Fibroblast of skin of right quadriceps (primary cell): ENCODE measurements at regions not wholly inside any gene's neighbourhood (a gene's known extent, or its start where the extent isn't known, plus 50 kb on each side); places are given as distances from the start of the nearest gene placed in this dataset.
A peak's percentile ranks its signal among the peaks of the same experiment; 100 is the strongest.
"Not testable (repeated sequence)": the region's sequence is repeated elsewhere in the genome, so short reads cannot be mapped to it uniquely, and the experiment has no call there.

Experiments
- DNase-seq: peaks from one replicate; pipeline ENCODE4 v3.0.0-alpha.2; 2013

GRCh38 chr6:71642793-71643192, 243.6 kb upstream of the RIMS1 start:
- DNase-seq, result no peak

DNA sequence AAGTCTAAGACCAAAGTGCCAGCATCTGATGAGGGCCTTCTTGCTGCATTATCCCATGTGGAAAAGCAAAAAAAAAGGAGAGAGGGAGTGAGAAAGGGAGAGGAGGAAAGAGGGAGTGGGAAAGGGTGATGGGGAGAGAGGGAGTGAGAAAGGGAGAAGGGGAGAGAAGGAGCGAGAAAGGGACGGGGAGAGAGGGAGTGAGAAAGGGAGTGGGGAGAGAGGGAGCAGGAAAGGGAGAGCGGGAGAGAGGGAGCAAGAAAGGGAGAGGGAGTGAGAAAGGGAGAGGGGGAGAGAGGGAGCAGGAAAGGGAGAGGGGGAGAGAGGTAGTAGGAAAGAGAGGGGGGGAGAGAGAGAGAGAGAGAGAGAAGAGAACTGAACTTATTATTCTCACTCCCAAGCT, 241.1 kb upstream of the RIMS1 start:
- no peak for DNase-seq

- no peak for DNase-seq
Measured at GRCh38 chr6:71649915-71650314, 236.4 kb upstream of the RIMS1 start.

DNA sequence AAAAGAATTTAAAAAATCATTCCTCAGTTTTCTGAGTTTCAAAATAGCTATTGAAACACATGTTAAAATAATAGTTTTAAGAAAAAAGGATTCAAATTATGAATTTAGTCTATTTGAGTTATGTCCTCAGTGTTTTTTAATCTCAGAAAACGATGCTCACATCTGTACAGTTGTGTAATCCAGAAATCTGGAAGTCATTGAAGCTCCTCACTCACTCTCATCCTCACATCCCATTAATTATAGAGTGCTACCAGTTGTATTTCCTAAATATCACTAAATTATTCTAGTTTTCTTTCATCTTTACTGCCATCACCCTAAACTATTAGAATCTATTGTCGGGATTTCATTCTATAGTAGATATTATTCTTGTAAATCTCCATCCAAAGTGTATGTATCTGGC, 234.7 kb upstream of the RIMS1 start:
- no peak for DNase-seq

GRCh38 chr6:71656121-71656520, 230.2 kb upstream of the RIMS1 start:
- DNase-seq, result no peak

GRCh38 chr6:71665931-71666330, 220.4 kb upstream of the RIMS1 start:
- peak; percentile 2 for DNase-seq

DNA sequence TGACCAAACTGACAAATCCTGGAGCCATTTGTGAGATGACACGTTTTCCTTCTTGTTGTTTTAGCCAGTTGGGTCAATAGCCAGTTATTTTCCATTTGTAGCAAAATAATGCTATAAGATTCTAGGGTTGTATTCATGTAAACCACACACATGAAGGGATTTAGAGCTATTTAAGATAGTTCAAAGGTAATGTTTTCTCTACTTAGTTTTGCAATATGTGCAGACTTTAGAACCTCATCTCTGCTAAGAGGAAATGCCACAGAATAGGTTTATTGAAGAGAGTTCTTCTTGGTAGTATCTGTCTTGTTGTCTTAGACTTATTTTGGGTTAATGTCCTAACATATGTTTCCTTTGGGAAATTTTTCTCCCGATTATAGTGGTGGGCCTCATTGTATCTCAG, 213.5 kb upstream of the RIMS1 start:
- DNase-seq, result no peak

DNA sequence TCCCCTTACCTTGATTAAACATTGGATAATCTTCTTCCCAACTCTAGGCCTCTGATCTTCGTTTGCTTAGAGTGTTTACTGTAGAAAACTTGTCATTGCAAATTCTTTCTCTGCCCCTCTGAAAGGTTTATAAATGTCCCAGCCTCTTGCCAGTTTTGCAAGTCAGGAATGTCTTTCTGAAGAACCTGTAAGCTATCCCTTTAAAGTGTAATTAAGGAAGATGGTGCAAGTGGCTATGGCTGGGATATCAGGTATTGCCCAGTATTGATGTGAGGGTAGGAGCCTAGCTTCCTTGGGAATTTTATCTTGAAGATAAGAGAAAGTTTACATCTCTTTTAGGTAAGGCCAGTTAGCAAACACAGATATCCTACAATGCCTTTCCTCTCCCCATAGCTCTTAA, 211.0 kb upstream of the RIMS1 start:
- DNase-seq, result no peak

GRCh38 chr6:71676298-71676697, 210.1 kb upstream of the RIMS1 start:
- DNase-seq, result no peak

DNA sequence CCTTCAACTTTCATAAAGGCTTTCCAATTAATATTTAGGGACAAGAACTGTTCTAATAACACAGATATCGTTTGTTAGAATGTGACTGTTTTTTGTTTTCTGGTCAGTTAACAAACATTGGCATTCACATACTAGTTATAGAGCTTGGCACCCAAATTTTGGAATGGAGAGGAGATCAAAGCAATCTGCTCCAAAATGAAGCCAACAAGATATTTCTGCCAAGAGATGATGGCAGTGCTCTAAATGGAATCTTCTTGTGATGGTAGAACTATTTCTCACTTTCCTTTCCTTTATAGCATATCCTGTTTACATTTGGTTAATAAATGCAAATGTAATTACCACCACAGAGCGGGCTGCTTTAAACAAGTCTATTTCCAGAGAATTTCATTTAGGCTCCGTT, 208.3 kb upstream of the RIMS1 start:
- DNase-seq, result no peak

DNA sequence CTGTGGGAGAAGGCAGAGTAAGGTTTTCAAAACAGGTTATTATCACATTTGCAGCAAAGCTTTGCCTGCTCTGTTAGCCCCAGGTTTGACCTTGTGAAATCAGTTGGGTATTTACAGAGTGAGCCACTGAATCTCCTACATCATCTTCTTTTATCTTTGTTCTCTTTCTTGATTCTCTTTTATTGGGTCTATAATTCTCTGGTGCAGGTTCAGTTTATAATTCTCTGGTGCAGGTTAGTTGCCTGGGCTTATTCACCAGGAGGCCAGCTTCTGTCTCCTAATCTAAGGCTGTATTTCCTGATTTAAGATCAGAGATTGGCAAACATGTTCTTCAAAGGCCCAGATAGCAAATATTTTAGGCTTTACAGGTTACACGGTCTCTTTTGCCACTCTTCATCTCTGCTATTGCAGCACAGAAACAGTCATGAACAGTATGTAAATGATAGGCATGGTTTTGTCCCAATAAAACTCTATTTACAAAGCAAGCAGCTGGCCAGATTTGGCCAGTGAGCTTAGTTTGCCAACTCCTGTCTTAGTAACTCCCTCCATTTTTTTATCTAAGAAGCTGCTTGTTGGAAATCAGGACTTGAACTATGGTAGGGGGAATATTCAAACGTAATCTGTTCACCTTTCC, 205.0 kb upstream of the RIMS1 start:
- no peak for DNase-seq

- DNase-seq, result not testable (repeated sequence)
Measured at GRCh38 chr6:71686021-71686677, 200.2 kb upstream of the RIMS1 start.

DNA sequence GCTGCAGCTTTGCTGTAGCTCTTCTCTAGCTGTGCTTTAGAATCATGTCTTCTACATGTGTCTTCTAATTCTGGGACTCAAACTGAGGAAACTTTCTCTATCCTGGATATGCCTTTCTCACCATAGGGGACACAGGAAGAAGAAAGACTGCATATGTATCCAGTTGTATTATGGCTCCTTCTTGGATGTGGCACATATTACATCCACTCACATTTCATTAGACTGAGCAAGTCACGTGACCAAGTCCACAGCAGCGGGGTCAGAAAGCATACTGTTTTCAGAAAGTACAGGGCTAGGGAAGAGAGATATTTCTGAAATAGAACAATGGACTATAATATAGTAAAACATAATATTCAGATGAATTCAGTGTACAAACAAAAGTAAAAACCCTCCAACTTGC, 187.6 kb upstream of the RIMS1 start:
- no peak for DNase-seq

- DNase-seq, result no peak
Measured at GRCh38 chr6:71706523-71706922, 179.8 kb upstream of the RIMS1 start.

GRCh38 chr6:71707059-71707458, 179.3 kb upstream of the RIMS1 start:
- no peak for DNase-seq

- no peak for DNase-seq
Measured at GRCh38 chr6:71720705-71721104, 165.6 kb upstream of the RIMS1 start.

DNA sequence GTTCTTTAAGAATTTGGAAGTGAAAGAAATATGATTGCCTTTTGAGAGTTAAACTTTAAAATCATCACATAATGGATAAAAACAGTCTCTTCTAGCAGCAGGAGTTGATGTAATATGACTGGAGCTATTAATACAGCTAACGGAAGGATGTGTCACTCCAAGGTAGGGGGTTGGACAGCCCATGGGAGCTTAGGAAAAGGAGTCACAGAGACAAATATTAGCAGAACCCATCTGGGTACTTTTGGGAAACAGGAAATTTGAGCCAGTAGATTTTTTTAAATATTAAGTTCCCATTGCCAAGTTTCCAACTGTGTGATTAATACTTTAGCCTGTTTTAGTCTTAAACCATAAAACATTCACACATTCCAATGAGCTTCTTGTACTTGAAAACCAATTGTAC, 164.7 kb upstream of the RIMS1 start:
- peak; percentile 36 for DNase-seq

- DNase-seq, result no peak
Measured at GRCh38 chr6:71722736-71723135, 163.6 kb upstream of the RIMS1 start.

- no peak for DNase-seq
Measured at GRCh38 chr6:71724456-71725125, 161.8 kb upstream of the RIMS1 start.

DNA sequence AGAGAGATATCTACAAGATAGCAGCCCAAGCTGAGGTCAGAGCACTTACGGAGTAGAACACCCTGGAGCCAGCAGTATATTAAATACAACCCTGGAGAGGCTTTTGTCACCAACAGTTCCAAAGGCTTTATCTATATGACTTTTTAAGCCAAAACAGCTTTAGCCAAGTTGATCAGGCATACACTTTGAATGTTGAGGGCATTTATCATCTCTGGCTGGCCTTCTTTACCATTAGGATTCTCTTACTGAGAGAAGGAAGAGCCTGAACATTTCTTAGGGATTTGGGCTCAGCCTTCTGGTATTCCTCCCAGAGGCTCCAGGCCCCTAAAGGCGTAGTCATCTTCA, 161.3 kb upstream of the RIMS1 start:
- DNase-seq, result no peak

GRCh38 chr6:71726121-71726520, 160.2 kb upstream of the RIMS1 start:
- no peak for DNase-seq

DNA sequence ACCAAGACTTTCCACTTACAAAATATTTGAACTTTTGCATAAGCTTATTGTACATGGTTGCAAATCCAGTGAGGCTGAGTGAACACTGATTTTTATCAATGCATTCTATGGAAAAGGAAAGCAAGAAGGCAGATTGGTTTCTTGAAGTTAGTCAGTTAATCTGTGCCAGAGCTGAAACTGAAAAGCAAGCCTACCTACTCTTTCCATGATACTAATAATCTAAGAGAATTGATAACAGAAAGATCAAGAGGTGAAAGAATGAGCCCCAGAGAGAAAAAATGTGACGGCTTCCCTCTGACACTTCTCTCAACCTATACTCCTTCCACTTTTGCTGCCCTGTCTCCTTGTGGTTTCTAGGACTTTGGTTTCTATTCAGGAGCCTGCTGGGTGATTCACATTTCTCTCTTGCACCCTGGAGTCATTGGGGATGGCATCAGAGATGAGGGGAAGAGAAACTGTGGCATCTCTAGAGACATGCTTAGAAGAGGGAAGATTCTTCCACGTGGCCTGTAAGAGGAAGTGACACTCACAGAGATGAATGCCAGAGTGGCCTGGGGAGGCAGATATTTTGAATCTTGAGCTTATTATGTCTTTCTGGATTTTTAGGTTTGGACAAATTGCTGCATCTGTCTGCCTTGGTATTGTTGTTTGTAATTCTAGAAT, 158.6 kb upstream of the RIMS1 start:
- peak; percentile 2 for DNase-seq

DNA sequence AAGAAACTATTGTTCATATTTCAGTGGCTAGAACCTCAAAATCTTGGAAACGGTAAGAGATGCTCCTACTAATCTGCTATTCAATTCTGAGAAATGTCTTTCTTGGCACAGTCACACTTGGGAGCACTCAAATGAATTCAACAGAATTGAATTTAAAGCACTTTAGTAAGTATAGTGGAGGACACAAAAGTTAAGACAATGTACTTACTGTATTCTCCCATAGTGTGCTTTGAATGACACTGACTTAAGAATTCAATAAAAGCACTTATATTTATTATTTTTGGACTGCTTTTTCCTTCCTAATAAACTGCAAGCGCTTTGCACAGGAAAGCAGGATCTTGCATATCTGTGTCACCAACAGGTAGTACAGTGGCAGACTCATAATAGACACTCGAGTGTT, 156.1 kb upstream of the RIMS1 start:
- no peak for DNase-seq
